Right cardiac atrium (tissue), 5 donors: ENCODE measurements at regions not wholly inside any gene's neighbourhood (a gene's known extent, or its start where the extent isn't known, plus 50 kb on each side); places are given as distances from the start of the nearest gene placed in this dataset.

Experiments
- ATAC-seq, 2 donors: fragments of 200-7000 bp; cut with Tn5 transposase; one replicate each; pipeline versions ENCODE4 v1.8.0 to v1.9.1; 2020; ENCODE audit warnings: moderate library complexity in 2 of 2, mild to moderate bottlenecking in 1 of 2
- DNase-seq, 3 donors: peaks; one replicate each; pipeline ENCODE4 v3.0.0-alpha.2; 2020
- H3K27ac ChIP-seq: one replicate; pipeline ENCODE4 v1.5.1; 2013; ENCODE audit warnings: mild to moderate bottlenecking, low read length, control low read depth, moderate library complexity
- H3K27me3 ChIP-seq: one replicate; pipeline ENCODE4 v1.6.1; 2013; ENCODE audit not compliant: control insufficient read depth, insufficient read depth
- H3K4me1 ChIP-seq: one replicate; pipeline ENCODE4 v1.6.1; 2013; ENCODE audit warnings: low read length; ENCODE audit not compliant: control insufficient read depth, insufficient read depth
- H3K4me3 ChIP-seq: one replicate; pipeline ENCODE4 v1.5.1; 2013; ENCODE audit warnings: low read length, control low read depth
- H3K9me3 ChIP-seq: one replicate; pipeline ENCODE4 v1.6.1; 2013; ENCODE audit warnings: low read length; ENCODE audit not compliant: control insufficient read depth
- WGBS: extraction: QIAGEN DNeasy Blood & Tissue Kit; methylation state at CpG from one replicate; pipeline ENCODE4 v1.1.7; 2013; 5-methylcytosine and 5-hydroxymethylcytosine counted together
- intact Hi-C, 4 donors: fragments of 100-400 bp; cut with DNase I; formaldehyde crosslinking; loops; one replicate each; pipeline versions ENCODE4 v1.11.0 to v1.14.0; 2022 to 2023
- donor health status: healthy with polysubstance abuse.
- donor health status: DM: no; HTN: yes; CAD: no.
- donor health status: DM: no; HTN: no; CAD: no.
- donor health status: DM: no; HTN: yes; CAD: no; lungs with severe emphysema.
- donor health status: DM: yes; HTN: yes; CAD: no.

DNA sequence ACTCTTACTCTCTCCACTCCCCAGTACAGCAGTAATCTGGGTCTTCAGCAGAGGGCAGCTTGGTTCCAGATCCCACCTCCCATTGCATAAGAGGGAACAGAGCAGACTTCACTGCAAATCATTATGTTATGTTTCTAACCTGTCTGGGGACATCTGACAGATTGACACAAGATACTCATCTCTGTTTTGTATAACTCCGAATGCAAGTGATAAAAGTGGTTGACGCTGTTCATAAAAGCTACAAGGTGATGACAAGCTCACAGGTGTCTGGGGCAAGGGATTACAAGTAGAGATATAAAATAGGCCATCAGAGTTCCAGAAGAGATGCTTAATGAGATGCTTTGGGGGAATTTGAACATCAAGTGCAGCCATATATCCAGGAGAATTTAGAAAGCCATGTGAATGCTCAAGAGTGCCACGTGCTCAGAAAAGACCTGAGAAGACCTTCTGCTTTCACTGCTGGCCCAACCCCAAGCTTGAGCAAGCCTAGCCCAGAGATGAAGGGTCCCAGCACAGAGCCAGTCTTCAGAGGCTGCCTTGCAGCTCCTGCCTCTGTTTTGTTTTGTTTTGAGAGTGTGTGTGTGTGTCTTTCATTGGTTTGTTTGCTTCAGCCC is 80.6 kb downstream of the VSTM2A start:
- no peaks in the 10 kb centered on the region for H3K4me1 ChIP-seq
- 55% methylated on average over 3 of the region's 3 CpGs for WGBS

More for the DNA sequence above, 80.6 kb downstream of the VSTM2A start:
- no peak overlapping the region for H3K27ac ChIP-seq
- no peaks in the 10 kb centered on the region for H3K9me3 ChIP-seq
- no peak for DNase-seq
- no peak overlapping the region for H3K4me3 ChIP-seq
- ATAC-seq = no peak
- intact Hi-C loops = no loop called here
- no peaks in the 10 kb centered on the region for H3K27me3 ChIP-seq
